Vagina (tissue), 2 donors: ENCODE measurements at regions not wholly inside any gene's neighbourhood (a gene's known extent, or its start where the extent isn't known, plus 50 kb on each side); places are given as distances from the start of the nearest gene placed in this dataset.

ENCODE experiments used
- CTCF ChIP-seq, 3 experiments: fragments of 450-650 bp in 2 of 3; fragments of 200-600 bp in 1 of 3; sonication (generic) in 1 of 3; IDR thresholded peaks; one replicate each; pipeline ENCODE4 v1.5.1; 2017 to 2019; ENCODE audit warnings: antibody characterized with exemption in 3 of 3, mild to moderate bottlenecking in 2 of 3, moderate library complexity in 2 of 3
- POLR2AphosphoS5 ChIP-seq, 2 donors: sonication (generic); formaldehyde crosslinking; IDR thresholded peaks; one replicate each; pipeline ENCODE4 v1.9.0; 2017; ENCODE audit warnings: antibody characterized with exemption in 2 of 2, mild to moderate bottlenecking in 2 of 2, low read depth in 1 of 2; ENCODE audit not compliant: insufficient read depth in 1 of 2

DNA sequence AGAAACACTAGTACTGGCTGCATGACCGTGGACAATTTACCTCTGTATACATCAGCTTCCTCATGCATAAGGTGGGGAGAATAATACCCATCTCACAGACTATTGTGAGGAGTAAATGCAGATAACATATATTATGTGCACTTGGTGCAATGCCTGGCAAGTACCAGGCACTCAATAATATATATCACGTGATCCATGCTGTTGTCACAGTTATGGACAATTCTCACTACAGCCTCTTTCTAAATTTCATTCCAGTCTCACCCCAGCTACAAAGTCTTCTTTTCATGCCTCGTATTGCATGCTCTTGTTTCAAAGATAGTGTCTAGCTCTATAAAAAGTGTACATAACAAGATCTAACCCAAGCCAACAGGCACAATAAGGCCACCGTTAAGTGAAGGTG, 494.3 kb upstream of the ADAMTS9 start:
- no peak for TF ChIP-seq CTCF (IDR thresholded peaks at IDR 0.05)
- no peak for TF ChIP-seq POLR2AphosphoS5 (IDR thresholded peaks at IDR 0.05; ENCODE audit: insufficient read depth in 1 of 2, low read depth in 1 of 2)
